ENCODE measurements at regions not wholly inside any gene's neighbourhood (a gene's known extent, or its start where the extent isn't known, plus 50 kb on each side); places are given as distances from the start of the nearest gene placed in this dataset.

DNA sequence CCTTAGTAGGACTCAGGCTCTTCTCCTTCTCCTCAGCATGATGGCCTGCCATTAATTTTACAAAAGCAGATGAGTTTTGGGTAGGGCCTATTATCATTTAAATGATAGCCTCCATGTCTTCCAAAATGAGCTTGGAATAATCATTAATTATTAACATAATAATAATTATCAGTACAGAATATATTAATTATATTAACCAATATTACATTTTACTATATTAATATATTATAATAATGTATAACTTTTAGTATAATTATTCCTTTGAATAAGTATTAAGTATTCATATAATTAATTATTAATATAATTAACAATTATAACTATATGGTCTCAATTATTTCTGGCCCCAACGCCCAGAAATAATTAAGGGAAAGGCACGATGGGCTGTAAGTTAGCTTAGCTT, 318.6 kb upstream of the ADGRL4 start (continued):
- TF ChIP-seq ATF3 (IDR thresholded peaks at IDR 0.05) (no peak), YY1 (IDR thresholded peaks at IDR 0.05) (no peak), GABPA (IDR thresholded peaks at IDR 0.05 in 1 of 2, conservative IDR thresholded peaks at IDR 0.05 in 1 of 2) (no peak), EGR1 (IDR thresholded peaks at IDR 0.05; ENCODE audit: low read depth in 2 of 2) (no peak)

DNA sequence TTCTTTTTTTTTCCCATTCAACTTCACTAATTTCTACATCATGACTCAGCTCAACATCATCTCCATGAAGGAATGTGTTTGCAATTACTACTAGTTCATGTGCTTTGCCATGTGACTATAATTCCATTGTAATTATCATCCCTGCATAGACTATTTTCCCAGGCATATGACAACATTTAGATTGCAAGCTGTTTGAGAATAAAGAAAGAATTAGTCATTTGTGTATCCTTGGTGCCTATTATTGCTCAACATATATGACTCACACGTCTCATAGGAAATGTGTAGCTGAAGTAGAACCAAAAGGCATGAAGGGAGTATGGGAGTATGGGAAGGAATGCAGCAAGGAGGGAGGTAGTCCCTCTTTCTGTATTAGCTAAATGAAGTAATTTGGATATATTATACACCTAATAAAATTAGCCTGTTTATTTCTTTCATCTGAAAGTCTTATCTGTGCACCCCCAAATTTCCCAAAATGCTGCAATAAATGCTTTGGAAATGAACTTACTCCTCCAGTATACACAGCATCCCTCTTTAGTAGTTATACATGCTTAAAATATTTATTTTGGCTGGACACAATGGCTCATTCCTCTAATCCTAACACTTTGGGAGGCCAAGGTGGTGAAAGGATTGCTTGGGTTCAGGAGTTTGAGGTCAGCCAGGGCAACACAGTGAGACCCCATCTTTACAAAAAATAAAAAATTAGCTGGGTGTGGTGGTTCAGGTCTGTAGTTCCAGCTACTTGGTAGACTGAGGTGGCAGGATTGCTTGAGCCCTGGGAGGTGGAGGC, 316.9 kb upstream of the ADGRL4 start:
- H3K27ac ChIP-seq (ENCODE audit: low read depth in 1 of 2, low read length in 2 of 2) = no peak overlapping the region

More for the DNA sequence above, 316.9 kb upstream of the ADGRL4 start:
- Histone ChIP-seq H3K36me3 (ENCODE audit: control insufficient read depth in 4 of 4, insufficient read depth in 3 of 4, low read depth in 1 of 4, low read length in 3 of 4) (no peaks in the 10 kb centered on the region), H3K4me1 (ENCODE audit: control insufficient read depth in 4 of 4, insufficient read depth in 4 of 4, low read length in 3 of 4) (no peaks in the 10 kb centered on the region), H3K9ac (ENCODE audit: low read depth in 1 of 2, low read length in 2 of 2) (no peak overlapping the region), H3K9me3 (ENCODE audit: control insufficient read depth in 4 of 4, low read length in 3 of 4) (no peaks in the 10 kb centered on the region), H3K4me3 (ENCODE audit: low read depth in 1 of 3, low read length in 3 of 3) (no peak overlapping the region), H3K27me3 (ENCODE audit: control insufficient read depth in 4 of 4, insufficient read depth in 4 of 4, low read length in 3 of 4) (no peaks in the 10 kb centered on the region)
- 58% methylated on average over 1 of the region's 1 CpG for WGBS
- TF ChIP-seq FOXA2 (IDR thresholded peaks at IDR 0.05) (no peak), TAF1 (conservative IDR thresholded peaks at IDR 0.05) (no peak), ATF3 (IDR thresholded peaks at IDR 0.05) (no peak), FOXA1 (IDR thresholded peaks at IDR 0.05) (no peak), RXRA (IDR thresholded peaks at IDR 0.05) (no peak), EGR1 (IDR thresholded peaks at IDR 0.05; ENCODE audit: low read depth in 2 of 2) (no peak), HNF4A (conservative IDR thresholded peaks at IDR 0.05) (no peak), YY1 (IDR thresholded peaks at IDR 0.05) (no peak), JUND (IDR thresholded peaks at IDR 0.05) (no peak), REST (IDR thresholded peaks at IDR 0.05) (no peak), CTCF (IDR thresholded peaks at IDR 0.05; ENCODE audit: low read depth, low read length, missing input control) (no peak), RAD21 (IDR thresholded peaks at IDR 0.05) (no peak), GABPA (IDR thresholded peaks at IDR 0.05 in 1 of 2, conservative IDR thresholded peaks at IDR 0.05 in 1 of 2) (no peak), HNF4G (IDR thresholded peaks at IDR 0.05) (no peak), SP1 (IDR thresholded peaks at IDR 0.05) (no peak)
- TF ChIP-seq, protein P1, sequence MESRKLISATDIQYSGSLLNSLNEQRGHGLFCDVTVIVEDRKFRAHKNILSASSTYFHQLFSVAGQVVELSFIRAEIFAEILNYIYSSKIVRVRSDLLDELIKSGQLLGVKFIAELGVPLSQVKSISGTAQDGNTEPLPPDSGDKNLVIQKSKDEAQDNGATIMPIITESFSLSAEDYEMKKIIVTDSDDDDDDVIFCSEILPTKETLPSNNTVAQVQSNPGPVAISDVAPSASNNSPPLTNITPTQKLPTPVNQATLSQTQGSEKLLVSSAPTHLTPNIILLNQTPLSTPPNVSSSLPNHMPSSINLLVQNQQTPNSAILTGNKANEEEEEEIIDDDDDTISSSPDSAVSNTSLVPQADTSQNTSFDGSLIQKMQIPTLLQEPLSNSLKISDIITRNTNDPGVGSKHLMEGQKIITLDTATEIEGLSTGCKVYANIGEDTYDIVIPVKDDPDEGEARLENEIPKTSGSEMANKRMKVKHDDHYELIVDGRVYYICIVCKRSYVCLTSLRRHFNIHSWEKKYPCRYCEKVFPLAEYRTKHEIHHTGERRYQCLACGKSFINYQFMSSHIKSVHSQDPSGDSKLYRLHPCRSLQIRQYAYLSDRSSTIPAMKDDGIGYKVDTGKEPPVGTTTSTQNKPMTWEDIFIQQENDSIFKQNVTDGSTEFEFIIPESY (IDR thresholded peaks at IDR 0.05) = no peak
- TF ChIP-seq, protein P2, sequence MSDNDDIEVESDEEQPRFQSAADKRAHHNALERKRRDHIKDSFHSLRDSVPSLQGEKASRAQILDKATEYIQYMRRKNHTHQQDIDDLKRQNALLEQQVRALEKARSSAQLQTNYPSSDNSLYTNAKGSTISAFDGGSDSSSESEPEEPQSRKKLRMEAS (IDR thresholded peaks at IDR 0.05) = no peak
- no peak for DNase-seq (ENCODE audit: low spot score)

Data from liver (tissue), 8 donors.